NCI-H1694 (cell line): ENCODE measurements at regions not wholly inside any gene's neighbourhood (a gene's known extent, or its start where the extent isn't known, plus 50 kb on each side); places are given as distances from the start of the nearest gene placed in this dataset.
"Not testable (repeated sequence)": the region's sequence is repeated elsewhere in the genome, so short reads cannot be mapped to it uniquely, and the experiment has no call there.

Source experiments
- DNase-seq: peaks from one replicate; lab custom pipeline; 2025; lab: John Stamatoyannopoulos, UW

DNA sequence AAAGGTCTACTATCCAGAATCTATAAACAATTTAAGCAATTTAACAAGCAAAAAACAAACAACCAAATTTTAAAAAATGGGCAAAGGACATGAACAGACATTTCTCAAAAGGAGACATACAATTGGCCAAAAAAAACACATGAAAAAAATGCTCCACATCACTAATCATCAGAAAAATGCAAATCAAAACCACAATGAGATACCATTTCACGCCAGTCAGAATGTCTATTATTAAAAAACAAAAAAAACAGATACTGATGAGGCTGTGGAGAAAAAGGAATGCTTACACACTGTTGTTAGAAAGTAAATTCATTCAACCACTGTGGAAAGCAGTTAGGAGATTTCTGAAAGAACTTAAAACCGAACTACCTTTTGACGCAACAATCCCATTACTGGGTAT lies 66.4 kb upstream of the SESTD1 start:
- no peak for DNase-seq

- DNase-seq = no peak
Measured at GRCh38 chr2:179322289-179322688, 57.7 kb upstream of the SESTD1 start.

DNA sequence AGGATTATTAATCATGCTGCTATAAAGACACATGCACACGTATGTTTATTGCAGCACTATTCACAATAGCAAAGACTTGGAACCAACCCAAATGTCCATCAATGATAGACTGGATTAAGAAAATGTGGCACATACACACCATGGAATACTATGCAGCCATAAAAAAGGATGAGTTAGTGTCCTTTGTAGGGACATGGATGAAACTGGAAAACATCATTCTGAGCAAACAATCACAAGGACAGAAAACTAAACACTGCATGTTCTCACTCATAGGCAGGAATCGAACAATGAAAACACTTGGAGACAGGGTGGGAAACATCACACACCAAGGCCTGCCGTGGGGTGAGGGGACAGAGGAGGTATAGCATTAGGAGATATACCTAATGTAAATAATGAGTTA lies 56.4 kb upstream of the SESTD1 start:
- DNase-seq = not testable (repeated sequence)

DNA sequence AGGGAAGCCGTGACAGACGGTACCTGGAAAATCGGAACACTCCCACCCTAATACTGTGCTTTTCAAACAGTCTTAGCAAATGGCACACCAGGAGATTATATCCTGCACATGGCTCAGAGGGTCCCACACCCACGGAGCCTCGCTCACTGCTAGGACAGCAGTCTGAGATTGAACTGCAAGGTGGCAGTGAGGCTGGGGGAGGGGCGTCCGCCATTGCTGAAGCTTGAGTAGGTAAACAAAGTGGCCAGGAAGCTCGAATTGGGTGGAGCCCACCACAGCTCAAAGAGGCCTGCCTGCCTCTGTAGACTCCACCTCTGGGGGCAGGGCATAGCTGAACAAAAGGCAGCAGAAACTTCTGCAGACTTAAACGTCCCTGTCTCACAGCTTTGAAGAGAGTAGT lies 50.1 kb upstream of the SESTD1 start:
- DNase-seq = not testable (repeated sequence)
